WTC11 (cell line): ENCODE measurements at regions not wholly inside any gene's neighbourhood (a gene's known extent, or its start where the extent isn't known, plus 50 kb on each side); places are given as distances from the start of the nearest gene placed in this dataset.

Experiments used
- ATAC-seq: fragments of 200-7000 bp; cut with Tn5 transposase; 2 replicates; pipeline ENCODE4 v1.10.0; 2021; ENCODE audit warnings: mild to moderate bottlenecking, moderate library complexity
- CTCF ChIA-PET: fragments of 300-600 bp; sonication (Branson Sonifier 250); formaldehyde crosslinking; loops from one replicate; lab custom pipeline; 2021; ENCODE audit warnings: antibody characterized with exemption; lab: Charles Lee
- POLR2A ChIA-PET: fragments of 350-600 bp; sonication (Branson Sonifier 250); formaldehyde crosslinking; loops from one replicate; lab custom pipeline; 2021; ENCODE audit warnings: antibody characterized with exemption; lab: Charles Lee
- DNase-seq: peaks from one replicate; pipeline ENCODE4 v3.0.0; 2021; ENCODE audit warnings: low spot score
- H3K27ac Mint-ChIP-seq: 2 replicates; pipeline ENCODE4 v1.8.0; 2021; ENCODE audit warnings: mixed read lengths
- H3K27me3 Mint-ChIP-seq: 2 replicates; pipeline ENCODE4 v1.8.0; 2021; ENCODE audit warnings: low read depth, mild to moderate bottlenecking, moderate library complexity, mixed read lengths
- H3K36me3 Mint-ChIP-seq: 2 replicates; pipeline ENCODE4 v1.8.0; 2021; ENCODE audit warnings: mixed read lengths
- H3K4me1 Mint-ChIP-seq: 2 replicates; pipeline ENCODE4 v1.8.0; 2022; ENCODE audit warnings: mixed read lengths
- H3K4me3 Mint-ChIP-seq: 2 replicates; pipeline ENCODE4 v1.8.0; 2021; ENCODE audit warnings: mild to moderate bottlenecking, moderate library complexity, mixed read lengths
- H3K9me3 Mint-ChIP-seq: 2 replicates; pipeline ENCODE4 v1.8.0; 2021; ENCODE audit warnings: mixed read lengths
- AFF4 ChIP-seq: sonication (generic); formaldehyde crosslinking; IDR thresholded peaks from 2 replicates; pipeline ENCODE4 v1.8.1; 2023; ENCODE audit warnings: mild to moderate bottlenecking, missing genetic modification reagents, borderline replicate concordance
- ATF2 ChIP-seq: sonication (generic); formaldehyde crosslinking; IDR thresholded peaks from 2 replicates; pipeline ENCODE4 v1.8.1; 2022; ENCODE audit warnings: low read depth, missing genetic modification reagents, borderline replicate concordance
- CBFB ChIP-seq: sonication (generic); formaldehyde crosslinking; IDR thresholded peaks from 2 replicates; pipeline ENCODE4 v1.8.1; 2022; ENCODE audit warnings: mild to moderate bottlenecking, low read depth, missing genetic modification reagents
- MLX ChIP-seq: sonication (generic); formaldehyde crosslinking; IDR thresholded peaks from 2 replicates; pipeline ENCODE4 v1.8.1; 2023; ENCODE audit warnings: mild to moderate bottlenecking, missing genetic modification reagents, moderate library complexity
- NFE2L1 ChIP-seq: sonication (generic); formaldehyde crosslinking; IDR thresholded peaks from 2 replicates; pipeline ENCODE4 v1.8.1; 2023; ENCODE audit warnings: missing genetic modification reagents
- PREB ChIP-seq: sonication (generic); formaldehyde crosslinking; IDR thresholded peaks from 2 replicates; pipeline ENCODE4 v1.8.1; 2022; ENCODE audit warnings: mild to moderate bottlenecking, missing genetic modification reagents, moderate library complexity, borderline replicate concordance
- ZBTB43 ChIP-seq: sonication (generic); formaldehyde crosslinking; IDR thresholded peaks from 2 replicates; pipeline ENCODE4 v1.8.1; 2023; ENCODE audit warnings: mild to moderate bottlenecking, missing genetic modification reagents
- ZNF532 ChIP-seq: fragments of 250-450 bp; sonication (Bioruptor Pico); IDR thresholded peaks from 2 replicates; pipeline ENCODE4 v1.9.0; 2021; ENCODE audit warnings: mild to moderate bottlenecking, borderline replicate concordance

GRCh38 chr14:76938092-76938500 lies 90.4 kb downstream of the IRF2BPL start:
- H3K4me1 Mint-ChIP-seq = peaks cover 60% of the 10 kb centered on the region
- H3K4me3 Mint-ChIP-seq = no peak overlapping the region
- no peak for TF ChIP-seq ATF2 (CRISPR knock-in tag)
- TF ChIP-seq PREB = no peak
- no peak for TF ChIP-seq ZBTB43 (CRISPR knock-in tag)
- TF ChIP-seq NFE2L1 (CRISPR knock-in tag) = no peak
- TF ChIP-seq AFF4 = no peak
- no peaks in the 10 kb centered on the region for H3K36me3 Mint-ChIP-seq
- H3K27ac Mint-ChIP-seq = peak overlapping the region; percentile 76
- no peaks in the 10 kb centered on the region for H3K9me3 Mint-ChIP-seq
- POLR2A ChIA-PET = interaction anchor here (1.2 kb wide), 1 partner anchor 22 kb away, joined by 4 read pairs; no protein-coding TSS in a partner anchor
- ATAC-seq (no peak), DNase-seq (no peak)
- CTCF ChIA-PET = interaction anchor here (1.4 kb wide), 1 partner anchor 9 kb away, joined by 3 read pairs; no protein-coding TSS in a partner anchor
- H3K27me3 Mint-ChIP-seq = no peaks in the 10 kb centered on the region

- H3K36me3 Mint-ChIP-seq = no peaks in the 10 kb centered on the region
- ChIA-PET POLR2A (no interaction called here), CTCF (interaction anchor here (0.8 to 2.7 kb wide), 5 partner anchors 10 to 88 kb away, joined by 3 to 27 read pairs (median 8); no protein-coding TSS in a partner anchor)
- peaks cover 60% of the 10 kb centered on the region for H3K4me1 Mint-ChIP-seq
- TF ChIP-seq CBFB (CRISPR knock-in tag) (0 out of 2 replicates have a peak, but pooled peaks have one; percentile 26), ZNF532 (CRISPR knock-in tag) (no peak), MLX (no peak)
- no peaks in the 10 kb centered on the region for H3K9me3 Mint-ChIP-seq
- no peak overlapping the region for H3K4me3 Mint-ChIP-seq
- ATAC-seq = peak; percentile 53
- H3K27me3 Mint-ChIP-seq = no peaks in the 10 kb centered on the region
- H3K27ac Mint-ChIP-seq = peak overlapping the region; percentile 76; the same call in 1 of the 2 replicates
- no peak for DNase-seq
Measured at GRCh38 chr14:76937181-76938091, 91.1 kb downstream of the IRF2BPL start.
